ENCODE measurements at regions not wholly inside any gene's neighbourhood (a gene's known extent, or its start where the extent isn't known, plus 50 kb on each side); places are given as distances from the start of the nearest gene placed in this dataset.
"Not testable (repeated sequence)": the region's sequence is repeated elsewhere in the genome, so short reads cannot be mapped to it uniquely, and the experiment has no call there.

DNA sequence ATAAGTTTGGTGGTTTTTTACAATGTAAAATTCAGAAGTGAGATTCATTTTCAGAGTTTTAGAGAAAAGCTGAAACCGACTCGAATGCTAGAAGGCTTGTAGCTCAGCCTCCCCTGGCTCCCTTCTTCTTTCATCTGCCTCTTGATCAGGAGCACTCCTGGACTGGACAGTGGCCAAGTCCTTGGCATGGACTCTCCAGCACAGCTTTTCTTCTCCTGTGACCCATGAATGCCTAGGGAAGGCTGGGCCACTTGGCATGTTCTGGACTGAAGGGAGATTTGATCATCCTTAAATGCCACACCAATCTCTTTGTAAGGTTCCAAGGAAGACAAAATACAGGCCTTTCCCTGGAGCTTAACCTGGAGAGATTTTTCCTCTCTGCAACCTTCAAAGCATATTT is 384.0 kb upstream of the SASH1 start:
- Histone ChIP-seq H3K27ac (no peak overlapping the region), H3K4me1 (no peaks in the 10 kb centered on the region), H3K9me3 (no peaks in the 10 kb centered on the region), H3K4me3 (no peak overlapping the region), H3K36me3 (replicated peaks in 1 of 2; ENCODE audit: insufficient read depth in 1 of 2, low read depth in 2 of 2) (no peaks in the 10 kb centered on the region), H3K27me3 (no peaks in the 10 kb centered on the region)
- TF ChIP-seq, protein P1, sequence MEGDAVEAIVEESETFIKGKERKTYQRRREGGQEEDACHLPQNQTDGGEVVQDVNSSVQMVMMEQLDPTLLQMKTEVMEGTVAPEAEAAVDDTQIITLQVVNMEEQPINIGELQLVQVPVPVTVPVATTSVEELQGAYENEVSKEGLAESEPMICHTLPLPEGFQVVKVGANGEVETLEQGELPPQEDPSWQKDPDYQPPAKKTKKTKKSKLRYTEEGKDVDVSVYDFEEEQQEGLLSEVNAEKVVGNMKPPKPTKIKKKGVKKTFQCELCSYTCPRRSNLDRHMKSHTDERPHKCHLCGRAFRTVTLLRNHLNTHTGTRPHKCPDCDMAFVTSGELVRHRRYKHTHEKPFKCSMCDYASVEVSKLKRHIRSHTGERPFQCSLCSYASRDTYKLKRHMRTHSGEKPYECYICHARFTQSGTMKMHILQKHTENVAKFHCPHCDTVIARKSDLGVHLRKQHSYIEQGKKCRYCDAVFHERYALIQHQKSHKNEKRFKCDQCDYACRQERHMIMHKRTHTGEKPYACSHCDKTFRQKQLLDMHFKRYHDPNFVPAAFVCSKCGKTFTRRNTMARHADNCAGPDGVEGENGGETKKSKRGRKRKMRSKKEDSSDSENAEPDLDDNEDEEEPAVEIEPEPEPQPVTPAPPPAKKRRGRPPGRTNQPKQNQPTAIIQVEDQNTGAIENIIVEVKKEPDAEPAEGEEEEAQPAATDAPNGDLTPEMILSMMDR (IDR thresholded peaks at IDR 0.05): no peak
- no peak for TF ChIP-seq POLR2A (IDR thresholded peaks at IDR 0.05)
- WGBS, 2 donors: 67 to 83% methylated on average over 2 of the region's 2 CpGs
- DNase-seq (peak in 2 of 4 donors; percentile 13 to 25), ATAC-seq (no peak)
- intact Hi-C loops (cut with DNase I): no loop called here

DNA sequence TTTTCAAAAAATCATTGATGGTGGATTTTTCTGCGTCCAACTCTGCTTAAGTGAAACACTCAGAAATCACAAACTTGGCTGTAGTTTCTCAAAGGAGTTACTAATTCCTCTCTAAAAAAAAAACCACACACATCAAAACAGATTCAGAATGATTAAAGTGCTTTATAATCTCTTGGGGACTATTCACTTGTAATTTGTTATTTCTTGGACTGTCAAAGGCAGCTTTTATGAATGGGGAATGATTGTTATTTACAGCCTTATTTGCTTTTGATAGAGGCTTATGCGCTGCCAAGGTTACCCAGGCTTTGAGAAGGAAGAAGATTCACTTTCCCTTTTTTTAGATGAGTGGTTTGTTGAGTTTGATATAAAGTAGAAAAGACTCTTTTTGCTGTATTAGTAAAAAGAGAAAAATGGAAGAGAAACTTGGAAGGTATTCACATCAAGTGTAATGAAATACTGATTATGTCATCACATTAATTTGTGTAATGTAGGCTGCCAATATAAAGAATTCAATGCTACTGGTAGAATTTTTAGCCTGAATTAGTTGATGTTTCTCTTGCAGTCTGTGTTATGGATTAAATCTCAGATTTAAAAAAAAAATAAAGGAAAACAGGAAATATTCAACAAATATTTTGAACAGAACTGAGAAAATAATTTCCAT is 381.0 kb upstream of the SASH1 start:
- intact Hi-C loops (cut with DNase I): no loop called here
- TF ChIP-seq, protein P1 (IDR thresholded peaks at IDR 0.05): no peak
- no peak for TF ChIP-seq POLR2A (IDR thresholded peaks at IDR 0.05)
- Histone ChIP-seq H3K9me3 (no peaks in the 10 kb centered on the region), H3K4me3 (no peak overlapping the region), H3K27ac (no peak overlapping the region), H3K4me1 (no peaks in the 10 kb centered on the region), H3K36me3 (replicated peaks in 1 of 2; ENCODE audit: insufficient read depth in 1 of 2, low read depth in 2 of 2) (no peaks in the 10 kb centered on the region), H3K27me3 (no peaks in the 10 kb centered on the region)
- WGBS, 2 donors: 23 to 29% methylated on average over 2 of the region's 2 CpGs
- DNase-seq: no peak
- no peak for ATAC-seq

DNA sequence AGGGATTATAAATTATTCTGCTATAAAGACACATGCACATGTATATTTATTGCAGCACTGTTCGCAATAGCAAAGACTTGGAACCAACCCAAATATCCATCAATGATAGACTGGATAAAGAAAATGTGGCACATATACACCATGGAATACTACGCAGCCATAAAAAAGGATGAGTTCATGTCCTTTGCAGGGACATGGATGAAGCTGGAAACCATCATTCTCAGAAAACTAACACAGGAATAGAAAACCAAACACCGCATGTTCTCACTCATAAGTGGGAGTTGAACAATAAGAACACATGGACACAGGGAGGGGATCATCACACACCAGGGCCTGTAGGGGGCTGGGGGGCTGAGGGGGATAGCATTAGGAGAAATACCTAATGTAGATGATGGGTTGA is 377.2 kb upstream of the SASH1 start:
- WGBS, 2 donors: 87 to 97% methylated on average over 3 of the region's 3 CpGs
- intact Hi-C loops (cut with DNase I); H3K27ac ChIP-seq; DNase-seq; H3K36me3 ChIP-seq (replicated peaks in 1 of 2; ENCODE audit: insufficient read depth in 1 of 2, low read depth in 2 of 2); H3K4me3 ChIP-seq; ATAC-seq; H3K4me1 ChIP-seq; H3K27me3 ChIP-seq; H3K9me3 ChIP-seq: not testable (repeated sequence)

DNA sequence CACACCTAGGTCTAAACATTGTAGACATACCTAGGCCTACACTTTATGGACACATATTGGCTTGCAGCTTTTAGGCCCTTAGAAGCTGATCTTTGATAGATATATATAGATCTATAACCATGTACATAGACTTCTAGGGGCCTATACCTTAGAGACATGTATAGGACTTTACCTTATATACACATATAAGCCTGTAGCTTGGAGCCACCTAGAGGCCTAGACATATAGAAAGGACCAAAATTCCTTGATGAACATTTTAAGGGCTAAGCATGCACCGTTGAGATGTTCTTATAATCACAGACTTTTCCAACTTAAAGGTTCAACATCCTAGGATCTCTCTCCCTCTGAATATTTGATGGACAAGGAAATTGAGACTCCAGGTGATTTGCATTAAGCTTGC is 371.7 kb upstream of the SASH1 start:
- Histone ChIP-seq H3K4me3 (no peak overlapping the region), H3K9me3 (no peaks in the 10 kb centered on the region), H3K27ac (no peak overlapping the region), H3K4me1 (no peaks in the 10 kb centered on the region), H3K36me3 (replicated peaks in 1 of 2; ENCODE audit: insufficient read depth in 1 of 2, low read depth in 2 of 2) (no peaks in the 10 kb centered on the region), H3K27me3 (no peaks in the 10 kb centered on the region)
- DNase-seq (no peak), ATAC-seq (no peak)
- WGBS, 2 donors: 65 to 66% methylated on average over 1 of the region's 1 CpG
- TF ChIP-seq, protein P1 (IDR thresholded peaks at IDR 0.05): no peak
- no peak for TF ChIP-seq POLR2A (IDR thresholded peaks at IDR 0.05)
- intact Hi-C loops (cut with DNase I): no loop called here

DNA sequence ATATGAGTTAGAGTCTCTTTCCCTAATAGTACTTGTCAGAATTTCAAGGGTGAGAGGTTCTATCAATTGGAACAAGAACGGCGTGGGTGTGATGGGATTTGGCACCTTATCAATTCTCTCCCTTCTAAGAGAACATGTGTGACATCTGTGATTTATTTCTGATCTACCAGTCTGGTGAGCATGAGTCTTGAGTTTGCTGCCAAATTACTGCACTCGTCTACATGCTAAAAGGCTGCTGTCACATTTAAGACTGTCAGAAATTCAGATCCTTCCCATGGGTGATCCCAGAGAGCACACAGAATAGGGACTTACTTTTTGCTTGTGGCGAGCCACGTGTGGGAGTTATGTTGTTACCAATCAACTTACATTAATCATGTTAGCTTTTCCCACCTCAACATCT is 370.2 kb upstream of the SASH1 start:
- no peaks in the 10 kb centered on the region for H3K36me3 ChIP-seq (replicated peaks in 1 of 2; ENCODE audit: insufficient read depth in 1 of 2, low read depth in 2 of 2)
- 59 to 69% methylated on average over 5 of the region's 5 CpGs for WGBS, 2 donors
- H3K4me1 ChIP-seq: no peaks in the 10 kb centered on the region
- no peaks in the 10 kb centered on the region for H3K9me3 ChIP-seq
- H3K27ac ChIP-seq: no peak overlapping the region
- no peak for ATAC-seq
- TF ChIP-seq, protein P1 (IDR thresholded peaks at IDR 0.05): no peak
- TF ChIP-seq POLR2A (IDR thresholded peaks at IDR 0.05): no peak
- intact Hi-C loops (cut with DNase I): no loop called here
- H3K4me3 ChIP-seq: no peak overlapping the region
- no peaks in the 10 kb centered on the region for H3K27me3 ChIP-seq
- no peak for DNase-seq

Data from body of pancreas (tissue), 4 donors.